PC-9 (cell line): ENCODE measurements at regions not wholly inside any gene's neighbourhood (a gene's known extent, or its start where the extent isn't known, plus 50 kb on each side); places are given as distances from the start of the nearest gene placed in this dataset.

Source experiments
- BruUV-seq: library from RNA; stranded (reverse); fragments of 400-500 nt; replicated peaks from 2 replicates; lab custom pipeline; 2021; lab: Mats Ljungman, UMichigan
- CTCF ChIA-PET: fragments of 300-600 bp; sonication (Branson Sonifier 250); formaldehyde crosslinking; loops from one replicate; lab custom pipeline; 2022; ENCODE audit warnings: antibody characterized with exemption; lab: Charles Lee
- POLR2A ChIA-PET: fragments of 300-600 bp; sonication (Branson Sonifier 250); formaldehyde crosslinking; loops from one replicate; lab custom pipeline; 2022; ENCODE audit warnings: antibody characterized with exemption; ENCODE audit not compliant: unreplicated experiment; lab: Charles Lee
- DNase-seq, 2 experiments: peaks; one replicate each; pipeline versions ENCODE4 v3.0.0 to v3.0.0-alpha.2; 2015 to 2022; ENCODE audit warnings: mixed read lengths in 1 of 2
- H2AFZ ChIP-seq: fragments of 200-600 bp; sonication (generic); 2 replicates; pipeline ENCODE4 v1.8.1; 2017; ENCODE audit warnings: antibody characterized with exemption
- H3F3A ChIP-seq: fragments of 200-600 bp; sonication (generic); 2 replicates; pipeline ENCODE4 v1.8.1; 2017; ENCODE audit warnings: antibody characterized with exemption, mild to moderate bottlenecking, low read depth; ENCODE audit not compliant: insufficient read depth
- H3K27ac ChIP-seq: fragments of 200-600 bp; sonication (generic); 2 replicates; pipeline ENCODE4 v1.6.1; 2016; ENCODE audit warnings: mixed run types
- H3K27me3 ChIP-seq: fragments of 200-600 bp; sonication (generic); 2 replicates; pipeline ENCODE4 v1.6.1; 2016; ENCODE audit warnings: low read depth, mixed run types; ENCODE audit not compliant: insufficient read depth
- H3K36me3 ChIP-seq: fragments of 200-600 bp; sonication (generic); 2 replicates; pipeline ENCODE4 v1.6.1; 2016; ENCODE audit warnings: low read depth, mixed run types
- H3K4me1 ChIP-seq: fragments of 200-600 bp; sonication (generic); replicated peaks from 2 replicates; pipeline ENCODE4 v1.6.1; 2016; ENCODE audit warnings: mixed run types; ENCODE audit not compliant: insufficient read depth
- H3K4me2 ChIP-seq: fragments of 200-600 bp; sonication (generic); 2 replicates; pipeline ENCODE4 v1.6.1; 2017; ENCODE audit warnings: mixed run types
- H3K4me3 ChIP-seq: fragments of 200-600 bp; sonication (generic); 2 replicates; pipeline ENCODE4 v1.6.1; 2016; ENCODE audit warnings: mixed run types
- H3K79me2 ChIP-seq: fragments of 200-600 bp; sonication (generic); 2 replicates; pipeline ENCODE4 v1.6.1; 2017; ENCODE audit warnings: low read depth, mixed run types
- H3K9me2 ChIP-seq: fragments of 200-600 bp; sonication (generic); 2 replicates; pipeline ENCODE4 v1.8.1; 2017; ENCODE audit warnings: mild to moderate bottlenecking; ENCODE audit not compliant: insufficient read depth
- H3K9me3 ChIP-seq: fragments of 200-600 bp; sonication (generic); 2 replicates; pipeline ENCODE4 v1.8.1; 2016; ENCODE audit warnings: low read depth; ENCODE audit not compliant: insufficient read depth
- H4K20me1 ChIP-seq: fragments of 200-600 bp; sonication (generic); 2 replicates; pipeline ENCODE4 v1.8.1; 2017; ENCODE audit not compliant: insufficient read depth
- EZH2 ChIP-seq: fragments of 200-600 bp; sonication (generic); IDR thresholded peaks from 2 replicates; pipeline ENCODE4 v1.8.0; 2017; ENCODE audit warnings: antibody characterized with exemption, low read depth
- intact Hi-C: fragments of 100-400 bp; cut with micrococcal nuclease; formaldehyde crosslinking; loops from one replicate; pipeline ENCODE4 v1.10.0; 2022; ENCODE audit not compliant: unreplicated experiment
- TF ChIP-seq, protein P1 (sequence below): fragments of 200-600 bp; sonication (generic); conservative IDR thresholded peaks from 2 replicates; pipeline ENCODE4 v1.6.1; 2017; ENCODE audit warnings: mixed run types, antibody characterized with exemption, mild to moderate bottlenecking, moderate library complexity

DNA sequence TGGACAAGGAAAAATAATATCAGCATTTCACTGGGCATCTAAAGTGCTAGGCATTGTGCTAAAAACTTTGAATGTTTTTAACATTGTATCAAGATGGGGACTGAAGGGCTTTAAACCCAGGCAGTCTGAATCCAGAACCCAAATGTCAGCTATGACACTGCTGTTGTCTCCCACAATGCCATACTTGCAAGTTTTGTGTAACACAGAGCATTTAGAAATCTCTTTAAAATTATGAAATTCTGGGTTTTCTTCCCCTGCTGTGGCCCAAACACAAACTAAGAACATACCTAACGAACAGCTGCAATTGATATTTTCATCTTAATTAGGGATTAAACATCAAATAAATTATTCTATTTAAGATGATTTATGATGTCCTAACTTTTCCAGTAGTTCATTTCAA, 66.8 kb upstream of the LSM6 start:
- no peak for DNase-seq
- Histone ChIP-seq H3K4me3 (no peak overlapping the region), H3K36me3 (no peaks in the 10 kb centered on the region), H2AFZ (no peak overlapping the region), H4K20me1 (no peaks in the 10 kb centered on the region), H3K9me2 (no peaks in the 10 kb centered on the region), H3K27me3 (no peaks in the 10 kb centered on the region), H3K9me3 (no peaks in the 10 kb centered on the region), H3K4me2 (no peak overlapping the region), H3F3A (no peaks in the 10 kb centered on the region), H3K4me1 (no peaks in the 10 kb centered on the region), H3K27ac (no peak overlapping the region), H3K79me2 (no peaks in the 10 kb centered on the region)
- ChIA-PET POLR2A (no interaction called here), CTCF (no interaction called here)
- no peak for TF ChIP-seq EZH2
- TF ChIP-seq, protein P1, sequence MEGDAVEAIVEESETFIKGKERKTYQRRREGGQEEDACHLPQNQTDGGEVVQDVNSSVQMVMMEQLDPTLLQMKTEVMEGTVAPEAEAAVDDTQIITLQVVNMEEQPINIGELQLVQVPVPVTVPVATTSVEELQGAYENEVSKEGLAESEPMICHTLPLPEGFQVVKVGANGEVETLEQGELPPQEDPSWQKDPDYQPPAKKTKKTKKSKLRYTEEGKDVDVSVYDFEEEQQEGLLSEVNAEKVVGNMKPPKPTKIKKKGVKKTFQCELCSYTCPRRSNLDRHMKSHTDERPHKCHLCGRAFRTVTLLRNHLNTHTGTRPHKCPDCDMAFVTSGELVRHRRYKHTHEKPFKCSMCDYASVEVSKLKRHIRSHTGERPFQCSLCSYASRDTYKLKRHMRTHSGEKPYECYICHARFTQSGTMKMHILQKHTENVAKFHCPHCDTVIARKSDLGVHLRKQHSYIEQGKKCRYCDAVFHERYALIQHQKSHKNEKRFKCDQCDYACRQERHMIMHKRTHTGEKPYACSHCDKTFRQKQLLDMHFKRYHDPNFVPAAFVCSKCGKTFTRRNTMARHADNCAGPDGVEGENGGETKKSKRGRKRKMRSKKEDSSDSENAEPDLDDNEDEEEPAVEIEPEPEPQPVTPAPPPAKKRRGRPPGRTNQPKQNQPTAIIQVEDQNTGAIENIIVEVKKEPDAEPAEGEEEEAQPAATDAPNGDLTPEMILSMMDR, result no peak
- no TSS peak for BruUV-seq
- intact Hi-C loops, result loop anchor here (1.0 kb wide), 1 partner anchor 27 kb away; no protein-coding TSS in a partner anchor

DNA sequence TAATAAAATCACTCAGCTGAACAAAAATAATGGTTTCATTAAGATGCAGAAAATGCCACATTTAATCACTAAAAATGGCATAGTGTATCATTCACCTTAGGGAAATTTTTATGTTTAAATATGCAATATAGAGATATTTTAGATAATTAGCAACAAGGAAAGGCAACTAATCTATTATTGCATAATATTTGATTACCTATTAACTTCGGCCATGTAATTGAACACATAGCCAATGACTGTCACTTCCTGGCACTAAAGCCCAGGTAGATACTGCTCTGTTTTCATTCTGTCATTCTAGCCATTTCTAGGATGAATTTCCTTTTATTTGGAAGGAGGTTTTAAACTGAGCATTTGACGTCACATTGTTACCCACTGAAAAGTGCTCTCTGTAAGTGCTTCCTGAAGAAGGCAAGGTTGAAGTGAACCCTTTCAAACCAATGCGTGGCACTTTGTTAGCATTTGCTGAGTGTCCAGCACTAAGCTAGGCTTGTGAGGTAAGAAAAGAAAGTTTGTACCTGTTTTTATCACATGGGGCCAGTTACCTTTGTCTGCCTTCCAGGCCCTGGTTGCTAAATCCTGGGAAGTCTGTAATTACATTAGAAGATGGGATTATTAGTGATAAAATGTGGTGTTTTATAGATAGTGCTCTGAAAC, 67.8 kb upstream of the LSM6 start:
- TF ChIP-seq, protein P1, result no peak
- no peak for TF ChIP-seq EZH2
- ChIA-PET CTCF (interaction anchor here (0.5 kb wide), 1 partner anchor 21 kb away, joined by 3 read pairs; no protein-coding TSS in a partner anchor), POLR2A (no interaction called here)
- H3K79me2 ChIP-seq, result no peaks in the 10 kb centered on the region
- no peak for DNase-seq
- H3K4me1 ChIP-seq, result no peaks in the 10 kb centered on the region
- no peak overlapping the region for H3K4me2 ChIP-seq
- no peaks in the 10 kb centered on the region for H4K20me1 ChIP-seq
- no peak overlapping the region for H3K27ac ChIP-seq
- intact Hi-C loops, result no loop called here
- H3K27me3 ChIP-seq, result no peaks in the 10 kb centered on the region
- no peaks in the 10 kb centered on the region for H3F3A ChIP-seq
- no TSS peak for BruUV-seq
- no peak overlapping the region for H2AFZ ChIP-seq
- H3K4me3 ChIP-seq, result no peak overlapping the region
- no peaks in the 10 kb centered on the region for H3K9me2 ChIP-seq
- H3K9me3 ChIP-seq, result no peaks in the 10 kb centered on the region
- no peaks in the 10 kb centered on the region for H3K36me3 ChIP-seq

DNA sequence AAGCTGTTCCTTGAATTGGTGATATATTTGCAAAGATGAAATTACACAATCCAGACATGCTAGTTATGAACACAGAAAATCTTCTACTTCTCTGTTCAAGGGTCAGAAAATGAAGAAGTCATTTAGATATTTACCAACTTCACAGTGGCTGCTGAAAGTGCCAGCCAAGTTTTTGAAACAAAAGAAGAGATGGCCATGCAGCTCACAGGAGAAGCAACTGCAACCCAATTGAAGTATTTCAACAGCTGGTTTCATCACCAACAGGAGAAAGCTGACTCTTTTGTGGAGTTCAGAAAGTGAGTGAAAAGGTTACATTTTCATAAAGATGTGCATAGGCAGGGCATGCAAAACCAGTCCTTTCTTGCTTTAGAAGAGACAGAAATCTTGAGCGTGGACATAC, 70.1 kb upstream of the LSM6 start:
- intact Hi-C loops, result no loop called here
- Histone ChIP-seq H3K4me3 (no peak overlapping the region), H3F3A (no peaks in the 10 kb centered on the region), H3K9me2 (no peaks in the 10 kb centered on the region), H3K36me3 (no peaks in the 10 kb centered on the region), H3K79me2 (no peaks in the 10 kb centered on the region), H3K27me3 (no peaks in the 10 kb centered on the region), H3K9me3 (no peaks in the 10 kb centered on the region), H3K4me2 (no peak overlapping the region), H3K4me1 (no peaks in the 10 kb centered on the region), H3K27ac (no peak overlapping the region), H4K20me1 (no peaks in the 10 kb centered on the region), H2AFZ (no peak overlapping the region)
- TF ChIP-seq, protein P1, result no peak
- no peak for TF ChIP-seq EZH2
- ChIA-PET CTCF (no interaction called here), POLR2A (no interaction called here)
- DNase-seq, result no peak
- BruUV-seq, result no TSS peak
